Activated CD4-positive, alpha-beta T cell treated with anti-CD3 and anti-CD28 coated beads for 24 hours (primary cell): ENCODE measurements at regions not wholly inside any gene's neighbourhood (a gene's known extent, or its start where the extent isn't known, plus 50 kb on each side); places are given as distances from the start of the nearest gene placed in this dataset.
"Not testable (repeated sequence)": the region's sequence is repeated elsewhere in the genome, so short reads cannot be mapped to it uniquely, and the experiment has no call there.

Experiments used
- DNase-seq, 2 donors: peaks; one replicate each; pipeline ENCODE4 v3.0.0-alpha.2; 2020; ENCODE audit warnings: low read depth in 2 of 2

DNA sequence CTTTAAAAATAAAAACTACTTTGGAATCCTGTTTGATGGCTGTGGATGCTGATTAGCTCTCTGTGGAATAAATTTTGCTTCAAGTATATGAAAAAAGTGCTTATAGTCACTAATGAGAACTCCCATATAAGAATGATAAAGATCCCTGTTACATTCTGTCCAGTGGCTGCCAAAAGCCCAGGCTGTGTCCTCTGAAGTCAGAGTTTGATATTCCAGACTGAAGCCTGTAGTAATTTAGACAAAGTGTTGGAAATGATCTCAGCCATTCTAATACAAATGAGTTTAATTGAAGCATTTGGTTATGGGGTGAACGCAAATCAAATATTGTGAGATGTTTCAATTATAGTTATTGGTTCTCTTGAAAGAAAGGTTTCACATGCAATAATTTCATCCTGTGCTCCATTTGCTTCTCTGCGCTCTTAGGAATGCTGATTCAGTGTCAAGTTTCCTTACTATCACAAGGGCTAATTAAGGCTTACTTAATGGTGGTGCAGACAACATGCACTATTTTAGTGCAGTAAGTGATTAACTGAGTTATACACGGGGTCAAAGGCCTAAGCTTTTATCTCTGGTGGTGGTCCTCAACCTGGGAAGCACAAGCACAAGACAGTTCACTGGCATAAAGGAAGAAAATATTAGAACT lies 867.6 kb downstream of the SORCS1 start:
- no peak for DNase-seq

GRCh38 chr10:106284802-106285587 lies 879.5 kb downstream of the SORCS1 start:
- DNase-seq: no peak

DNA sequence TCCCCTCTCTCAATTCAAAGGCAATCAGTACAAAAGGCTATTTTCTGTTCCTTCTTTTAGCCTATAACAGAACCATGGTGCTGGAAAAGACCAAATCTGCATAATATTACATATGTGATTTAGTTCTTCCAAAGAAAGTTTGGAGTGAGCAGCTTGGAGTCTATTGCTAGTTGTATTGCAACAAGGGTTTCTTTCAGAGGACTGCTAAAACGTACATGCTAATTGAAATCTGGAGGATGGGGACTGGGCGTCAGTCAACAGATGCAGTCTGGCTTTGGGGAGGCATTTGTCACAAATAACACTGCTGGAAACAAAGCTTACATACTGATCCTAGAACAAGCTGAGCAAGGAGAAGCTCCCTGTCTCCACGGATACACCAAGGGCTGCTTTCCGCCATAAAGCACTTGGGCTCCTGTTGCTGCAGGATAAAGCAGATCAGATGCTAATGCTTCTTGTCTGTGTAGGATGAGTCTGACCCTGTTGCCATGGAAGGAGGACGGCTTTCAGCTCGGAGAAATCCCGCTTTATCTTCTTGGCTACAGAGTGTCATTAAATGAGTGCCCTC lies 883.5 kb downstream of the SORCS1 start:
- no peak for DNase-seq

- no peak for DNase-seq
Observed at GRCh38 chr10:106278383-106278782, 886.1 kb downstream of the SORCS1 start.

GRCh38 chr10:106271237-106271636 lies 893.3 kb downstream of the SORCS1 start:
- DNase-seq: no peak

- DNase-seq: no peak
Observed at GRCh38 chr10:106268000-106268399, 896.5 kb downstream of the SORCS1 start.

GRCh38 chr10:106267591-106267990 lies 896.9 kb downstream of the SORCS1 start:
- DNase-seq: no peak

DNA sequence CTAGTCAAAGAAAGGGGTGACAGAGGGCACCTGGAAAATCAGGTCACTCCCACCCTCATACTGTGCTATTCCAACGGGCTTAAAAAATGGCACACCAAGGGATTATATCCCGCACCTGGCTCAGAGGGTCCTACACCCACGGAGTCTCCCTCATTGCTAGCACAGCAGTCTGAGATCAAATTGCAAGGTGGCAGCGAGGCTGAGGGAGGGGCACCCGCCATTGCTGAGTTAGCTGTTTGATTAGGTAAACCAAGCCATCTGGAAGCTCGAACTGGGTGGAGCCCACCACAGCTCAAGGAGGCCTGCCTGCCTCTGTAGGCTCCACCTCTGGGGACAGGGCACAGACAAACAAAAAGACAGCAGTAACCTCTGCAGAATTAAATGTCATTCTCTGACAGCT lies 907.1 kb downstream of the SORCS1 start:
- DNase-seq: not testable (repeated sequence)

DNA sequence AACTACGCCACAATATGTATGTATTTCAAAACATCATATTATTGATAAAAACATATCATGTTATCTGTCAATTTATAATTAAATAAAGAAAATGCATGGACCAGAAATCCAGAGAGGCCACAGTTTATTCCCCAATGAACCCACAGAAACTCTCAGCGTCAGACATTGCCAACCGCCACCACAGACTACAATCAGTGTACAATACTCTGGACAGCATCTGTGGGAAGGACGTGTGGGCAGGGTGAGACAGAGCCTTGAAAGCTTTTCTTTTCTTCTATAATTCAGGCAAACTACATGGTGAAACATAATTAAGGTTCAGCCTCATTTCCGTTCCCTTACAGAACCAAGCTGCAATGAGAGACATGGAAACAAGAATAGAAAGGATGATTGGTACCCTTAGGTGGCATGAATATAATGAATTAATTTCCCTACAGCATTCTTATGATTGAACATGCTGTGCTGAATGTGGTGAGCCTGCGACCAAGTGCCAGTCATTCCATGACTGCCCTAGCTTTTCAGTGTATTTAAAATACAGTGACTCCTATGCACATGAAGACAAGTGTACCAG lies 909.3 kb downstream of the SORCS1 start:
- no peak for DNase-seq

- no peak for DNase-seq
Observed at GRCh38 chr10:106254071-106254470, 910.4 kb downstream of the SORCS1 start.

- no peak for DNase-seq
Observed at GRCh38 chr10:106252541-106252940, 912.0 kb downstream of the SORCS1 start.

GRCh38 chr10:106251573-106251972 lies 912.9 kb downstream of the SORCS1 start:
- DNase-seq: no peak

DNA sequence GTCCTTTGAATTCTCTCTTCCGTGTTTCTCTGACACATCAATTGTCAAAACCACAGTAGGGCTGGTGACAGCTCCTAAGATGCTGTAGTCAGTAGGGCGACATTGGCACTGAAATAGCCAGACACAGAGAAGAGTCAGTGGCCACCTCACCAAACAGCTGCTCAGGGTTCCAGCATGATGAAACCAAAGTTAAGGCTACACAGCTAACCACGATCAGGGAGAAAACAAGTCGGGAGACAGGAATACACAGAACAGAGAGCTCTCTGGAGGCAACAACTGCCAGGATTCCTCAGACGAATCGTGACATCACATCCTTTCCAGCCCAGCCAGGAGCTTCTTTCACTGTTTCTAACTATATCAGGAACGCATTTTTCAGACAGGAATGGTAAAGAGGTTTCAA lies 922.2 kb downstream of the SORCS1 start:
- DNase-seq: no peak

- DNase-seq: no peak
Observed at GRCh38 chr10:106226828-106227227, 937.7 kb downstream of the SORCS1 start.

GRCh38 chr10:106226142-106226541 lies 938.4 kb downstream of the SORCS1 start:
- DNase-seq: no peak

DNA sequence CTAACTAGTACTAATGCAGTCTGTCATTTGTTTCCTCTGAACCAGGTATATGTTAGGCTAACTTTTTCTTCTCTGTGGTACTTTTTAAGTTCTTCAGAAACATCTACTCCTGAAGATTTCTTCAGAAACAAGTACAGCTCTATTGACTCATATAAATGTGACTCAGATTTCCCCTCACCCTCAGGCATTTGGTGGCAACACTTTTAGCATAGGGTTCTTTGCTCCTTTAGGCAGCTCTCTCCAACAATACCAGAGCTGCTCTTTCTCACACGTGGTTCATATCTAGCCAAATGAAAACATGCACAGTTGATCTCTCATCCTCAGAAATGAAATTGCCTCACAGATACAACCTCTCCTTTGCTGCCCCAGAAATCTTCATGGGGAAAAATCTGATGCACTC lies 939.8 kb downstream of the SORCS1 start:
- no peak for DNase-seq

DNA sequence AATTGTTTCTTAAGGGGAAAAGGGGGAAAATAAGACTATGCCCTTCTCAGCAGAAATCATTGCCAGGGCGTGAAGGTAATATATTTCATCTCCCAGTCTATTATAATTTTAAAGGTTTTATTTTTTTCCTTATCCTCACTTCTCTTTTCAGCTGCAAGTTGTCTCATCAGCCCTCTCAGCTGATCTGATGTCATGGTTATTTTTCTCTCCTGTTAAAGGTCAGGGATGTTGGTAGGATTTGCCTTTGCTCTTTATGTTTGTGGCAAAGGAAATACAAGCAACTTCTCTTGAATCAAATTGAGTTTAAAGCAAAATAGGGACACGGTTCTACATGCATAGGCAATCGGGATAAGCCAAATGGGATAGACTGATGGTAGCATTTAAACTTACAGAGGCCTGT lies 946.9 kb downstream of the SORCS1 start:
- no peak for DNase-seq

DNA sequence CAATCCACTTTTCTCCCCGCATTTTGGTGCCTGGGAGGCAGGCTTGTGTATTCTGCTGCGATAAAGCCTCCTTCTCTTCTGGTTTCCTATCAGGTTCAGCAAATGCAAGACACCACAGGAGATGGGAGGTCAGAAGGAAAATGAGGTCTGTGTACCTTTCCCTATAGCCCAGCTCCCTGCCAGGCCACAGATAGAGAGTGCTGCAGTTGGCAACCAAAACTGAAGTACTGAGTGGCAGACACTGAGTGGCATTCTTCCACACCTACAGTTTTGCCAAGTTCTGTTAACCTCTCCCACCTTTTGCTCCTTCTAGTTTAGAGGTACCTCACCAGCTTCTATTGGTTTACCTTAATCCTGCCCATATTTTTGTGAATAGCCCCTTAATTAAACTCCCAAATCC lies 948.4 kb downstream of the SORCS1 start:
- DNase-seq: no peak

- no peak for DNase-seq
Observed at GRCh38 chr10:106214243-106214642, 950.3 kb downstream of the SORCS1 start.

DNA sequence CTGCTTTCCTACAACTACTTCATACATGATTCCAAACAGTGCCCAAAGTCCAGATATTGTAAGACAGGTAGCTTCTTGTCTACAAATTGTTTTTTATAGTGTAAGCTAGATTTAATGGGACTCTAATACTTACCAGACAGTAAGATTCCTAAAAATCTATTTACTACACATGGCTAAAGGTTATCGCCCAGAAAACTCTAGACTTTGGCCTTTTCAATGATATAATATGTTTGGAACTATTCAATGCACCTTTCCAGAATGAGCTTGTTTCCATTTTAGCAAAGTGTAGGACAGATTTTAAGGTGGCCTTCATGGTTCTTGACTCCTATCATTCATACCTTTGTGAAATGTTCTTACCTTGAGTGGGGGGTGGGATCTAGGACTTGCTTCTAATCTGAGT lies 951.0 kb downstream of the SORCS1 start:
- DNase-seq: no peak

GRCh38 chr10:106198275-106198674 lies 966.2 kb downstream of the SORCS1 start:
- no peak for DNase-seq

GRCh38 chr10:106189292-106189691 lies 975.2 kb downstream of the SORCS1 start:
- DNase-seq: no peak

DNA sequence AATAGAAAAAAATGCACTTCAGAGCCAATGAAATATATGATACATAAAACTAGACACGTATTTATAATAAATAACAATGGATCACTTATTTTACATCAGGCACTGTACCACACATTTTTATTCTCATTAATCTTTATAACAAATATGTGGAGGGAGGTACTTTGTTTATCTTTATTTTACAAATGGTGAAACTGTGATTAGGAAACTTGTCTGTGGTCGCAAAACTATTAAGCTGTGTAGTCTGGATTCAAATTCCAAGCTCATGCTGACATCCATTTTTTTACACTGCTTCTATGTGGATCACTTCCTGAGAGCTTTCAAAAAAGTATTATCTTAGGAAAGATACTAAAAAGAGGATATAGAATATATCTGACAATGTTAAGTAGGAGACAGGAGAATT lies 978.6 kb downstream of the SORCS1 start:
- no peak for DNase-seq
